GM23338 (cell line): ENCODE measurements at regions not wholly inside any gene's neighbourhood (a gene's known extent, or its start where the extent isn't known, plus 50 kb on each side); places are given as distances from the start of the nearest gene placed in this dataset.

Experiments used
- ATAC-seq: fragments of 200-7000 bp; cut with Tn5 transposase; 3 replicates; pipeline ENCODE4 v1.9.1; 2020
- DNase-seq: peaks from one replicate; pipeline ENCODE4 v3.0.0-alpha.2; 2015; ENCODE audit warnings: low spot score
- H2AFZ ChIP-seq: fragments of 200-600 bp; sonication (generic); 2 replicates; pipeline ENCODE4 v1.8.0; 2016; ENCODE audit warnings: antibody characterized with exemption, mild to moderate bottlenecking, moderate library complexity
- H3F3A ChIP-seq: fragments of 200-600 bp; sonication (generic); replicated peaks from 2 replicates; pipeline ENCODE4 v1.8.0; 2017; ENCODE audit warnings: antibody characterized with exemption, mixed run types, low read depth
- H3K27ac ChIP-seq: fragments of 200-600 bp; sonication (generic); 2 replicates; pipeline ENCODE4 v1.6.1; 2016; ENCODE audit warnings: low read depth
- H3K27me3 ChIP-seq: fragments of 200-600 bp; sonication (generic); 2 replicates; pipeline ENCODE4 v1.8.0; 2016; ENCODE audit warnings: mild to moderate bottlenecking, mixed run types, moderate library complexity; ENCODE audit not compliant: insufficient read depth
- H3K36me3 ChIP-seq: fragments of 200-600 bp; sonication (generic); 2 replicates; pipeline ENCODE4 v1.8.0; 2016; ENCODE audit warnings: mild to moderate bottlenecking; ENCODE audit not compliant: insufficient read depth
- H3K4me1 ChIP-seq: fragments of 200-600 bp; sonication (generic); 2 replicates; pipeline ENCODE4 v1.8.0; 2016; ENCODE audit warnings: mild to moderate bottlenecking, moderate library complexity; ENCODE audit not compliant: insufficient read depth
- H3K4me2 ChIP-seq: fragments of 200-600 bp; sonication (generic); 2 replicates; pipeline ENCODE4 v1.7.1; 2017; ENCODE audit warnings: mixed run types
- H3K4me3 ChIP-seq: fragments of 200-600 bp; sonication (generic); 2 replicates; pipeline ENCODE4 v1.6.1; 2016; ENCODE audit warnings: mixed run types
- H3K79me2 ChIP-seq: fragments of 200-600 bp; sonication (generic); replicated peaks from 2 replicates; pipeline ENCODE4 v1.8.0; 2017; ENCODE audit warnings: mild to moderate bottlenecking; ENCODE audit not compliant: insufficient read depth
- H3K9me2 ChIP-seq: fragments of 200-600 bp; sonication (generic); 2 replicates; pipeline ENCODE4 v1.8.0; 2017; ENCODE audit not compliant: insufficient read depth
- H4K20me1 ChIP-seq: fragments of 200-600 bp; sonication (generic); replicated peaks from 2 replicates; pipeline ENCODE4 v1.8.0; 2017; ENCODE audit warnings: mild to moderate bottlenecking; ENCODE audit not compliant: insufficient read depth
- H3K27ac Mint-ChIP-seq: 2 replicates; pipeline ENCODE4 v1.8.0; 2020; ENCODE audit warnings: inconsistent platforms, mild to moderate bottlenecking, moderate library complexity, mixed read lengths
- H3K27me3 Mint-ChIP-seq: 3 replicates; pipeline ENCODE4 v1.8.0; 2022; ENCODE audit warnings: low read depth, mild to moderate bottlenecking, moderate library complexity, mixed read lengths, inconsistent platforms; ENCODE audit not compliant: insufficient read depth, poor library complexity
- H3K36me3 Mint-ChIP-seq: 3 replicates; pipeline ENCODE4 v1.8.0; 2021; ENCODE audit warnings: low read depth, mild to moderate bottlenecking, inconsistent platforms, moderate library complexity, mixed read lengths
- H3K4me1 Mint-ChIP-seq: 3 replicates; pipeline ENCODE4 v1.8.0; 2020; ENCODE audit warnings: mild to moderate bottlenecking, inconsistent platforms, mixed read lengths
- H3K4me3 Mint-ChIP-seq: 3 replicates; pipeline ENCODE4 v1.8.0; 2021; ENCODE audit warnings: moderate library complexity, mild to moderate bottlenecking, inconsistent platforms, mixed read lengths
- H3K9me3 Mint-ChIP-seq: 3 replicates; pipeline ENCODE4 v1.8.0; 2020; ENCODE audit warnings: moderate library complexity, mild to moderate bottlenecking, inconsistent platforms, mixed read lengths
- CTCF ChIP-seq, 2 experiments: fragments of 200-600 bp in 1 of 2; sonication (generic) in 1 of 2; conservative IDR thresholded peaks; 2 replicates each; pipeline versions ENCODE4 v1.5.1 to v1.6.1; 2016 to 2017; ENCODE audit warnings: antibody characterized with exemption in 2 of 2, low read depth in 2 of 2, mild to moderate bottlenecking in 2 of 2, moderate library complexity in 1 of 2
- EZH2phosphoT487 ChIP-seq: fragments of 200-600 bp; sonication (generic); IDR thresholded peaks from one replicate; pipeline ENCODE4 v1.8.1; 2018; ENCODE audit warnings: antibody characterized with exemption; ENCODE audit not compliant: unreplicated experiment
- JUNB ChIP-seq: IDR thresholded peaks from one replicate; pipeline ENCODE4 v1.6.1; 2016; ENCODE audit warnings: antibody characterized with exemption; ENCODE audit not compliant: unreplicated experiment
- REST ChIP-seq: IDR thresholded peaks from one replicate; pipeline ENCODE4 v1.6.1; 2018; ENCODE audit warnings: antibody characterized with exemption; ENCODE audit not compliant: unreplicated experiment
- ZNF114 ChIP-seq: fragments of 250-450 bp; sonication (Bioruptor Pico); IDR thresholded peaks from 2 replicates; pipeline ENCODE4 v1.5.0; 2020; ENCODE audit warnings: mild to moderate bottlenecking, moderate library complexity
- ZNF331 ChIP-seq: fragments of 250-450 bp; sonication (Bioruptor Pico); IDR thresholded peaks from 2 replicates; pipeline ENCODE4 v1.5.0; 2020; ENCODE audit warnings: low read depth, mild to moderate bottlenecking, moderate library complexity
- TF ChIP-seq, protein P1 (sequence below): fragments of 250-450 bp; sonication (Bioruptor Pico); IDR thresholded peaks from 2 replicates; pipeline ENCODE4 v1.5.0; 2020; ENCODE audit warnings: mild to moderate bottlenecking, moderate library complexity

DNA sequence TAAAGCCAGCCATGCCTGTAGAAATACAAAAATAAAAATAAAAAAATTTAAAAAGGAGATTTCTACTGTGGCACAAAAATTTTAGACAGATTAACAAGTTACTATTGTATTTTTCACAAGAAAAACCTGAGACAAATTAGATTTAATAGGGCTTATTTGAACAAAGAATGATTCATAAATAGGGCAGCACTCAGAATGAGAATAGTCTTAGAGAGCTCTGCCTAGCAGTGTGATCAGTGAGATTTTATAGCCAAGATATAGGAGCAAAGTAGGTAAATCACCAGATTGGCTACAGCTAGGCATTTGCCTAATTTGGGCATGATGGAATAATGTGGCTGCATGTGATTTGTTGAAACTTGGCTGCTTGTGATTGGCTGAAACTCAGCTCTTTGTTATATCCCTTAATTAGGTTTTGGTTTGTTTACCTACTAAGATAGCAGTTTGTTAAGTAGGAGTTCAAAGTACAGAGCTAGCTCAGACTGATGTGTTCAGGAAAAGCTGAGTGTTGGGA, 279.7 kb upstream of the TMTC1 start:
- no peak overlapping the region for H3K4me2 ChIP-seq
- no peak overlapping the region for H3K4me3 ChIP-seq
- TF ChIP-seq ZNF331 (CRISPR knock-in tag) = no peak
- no peak for TF ChIP-seq JUNB
- TF ChIP-seq, protein P1, sequence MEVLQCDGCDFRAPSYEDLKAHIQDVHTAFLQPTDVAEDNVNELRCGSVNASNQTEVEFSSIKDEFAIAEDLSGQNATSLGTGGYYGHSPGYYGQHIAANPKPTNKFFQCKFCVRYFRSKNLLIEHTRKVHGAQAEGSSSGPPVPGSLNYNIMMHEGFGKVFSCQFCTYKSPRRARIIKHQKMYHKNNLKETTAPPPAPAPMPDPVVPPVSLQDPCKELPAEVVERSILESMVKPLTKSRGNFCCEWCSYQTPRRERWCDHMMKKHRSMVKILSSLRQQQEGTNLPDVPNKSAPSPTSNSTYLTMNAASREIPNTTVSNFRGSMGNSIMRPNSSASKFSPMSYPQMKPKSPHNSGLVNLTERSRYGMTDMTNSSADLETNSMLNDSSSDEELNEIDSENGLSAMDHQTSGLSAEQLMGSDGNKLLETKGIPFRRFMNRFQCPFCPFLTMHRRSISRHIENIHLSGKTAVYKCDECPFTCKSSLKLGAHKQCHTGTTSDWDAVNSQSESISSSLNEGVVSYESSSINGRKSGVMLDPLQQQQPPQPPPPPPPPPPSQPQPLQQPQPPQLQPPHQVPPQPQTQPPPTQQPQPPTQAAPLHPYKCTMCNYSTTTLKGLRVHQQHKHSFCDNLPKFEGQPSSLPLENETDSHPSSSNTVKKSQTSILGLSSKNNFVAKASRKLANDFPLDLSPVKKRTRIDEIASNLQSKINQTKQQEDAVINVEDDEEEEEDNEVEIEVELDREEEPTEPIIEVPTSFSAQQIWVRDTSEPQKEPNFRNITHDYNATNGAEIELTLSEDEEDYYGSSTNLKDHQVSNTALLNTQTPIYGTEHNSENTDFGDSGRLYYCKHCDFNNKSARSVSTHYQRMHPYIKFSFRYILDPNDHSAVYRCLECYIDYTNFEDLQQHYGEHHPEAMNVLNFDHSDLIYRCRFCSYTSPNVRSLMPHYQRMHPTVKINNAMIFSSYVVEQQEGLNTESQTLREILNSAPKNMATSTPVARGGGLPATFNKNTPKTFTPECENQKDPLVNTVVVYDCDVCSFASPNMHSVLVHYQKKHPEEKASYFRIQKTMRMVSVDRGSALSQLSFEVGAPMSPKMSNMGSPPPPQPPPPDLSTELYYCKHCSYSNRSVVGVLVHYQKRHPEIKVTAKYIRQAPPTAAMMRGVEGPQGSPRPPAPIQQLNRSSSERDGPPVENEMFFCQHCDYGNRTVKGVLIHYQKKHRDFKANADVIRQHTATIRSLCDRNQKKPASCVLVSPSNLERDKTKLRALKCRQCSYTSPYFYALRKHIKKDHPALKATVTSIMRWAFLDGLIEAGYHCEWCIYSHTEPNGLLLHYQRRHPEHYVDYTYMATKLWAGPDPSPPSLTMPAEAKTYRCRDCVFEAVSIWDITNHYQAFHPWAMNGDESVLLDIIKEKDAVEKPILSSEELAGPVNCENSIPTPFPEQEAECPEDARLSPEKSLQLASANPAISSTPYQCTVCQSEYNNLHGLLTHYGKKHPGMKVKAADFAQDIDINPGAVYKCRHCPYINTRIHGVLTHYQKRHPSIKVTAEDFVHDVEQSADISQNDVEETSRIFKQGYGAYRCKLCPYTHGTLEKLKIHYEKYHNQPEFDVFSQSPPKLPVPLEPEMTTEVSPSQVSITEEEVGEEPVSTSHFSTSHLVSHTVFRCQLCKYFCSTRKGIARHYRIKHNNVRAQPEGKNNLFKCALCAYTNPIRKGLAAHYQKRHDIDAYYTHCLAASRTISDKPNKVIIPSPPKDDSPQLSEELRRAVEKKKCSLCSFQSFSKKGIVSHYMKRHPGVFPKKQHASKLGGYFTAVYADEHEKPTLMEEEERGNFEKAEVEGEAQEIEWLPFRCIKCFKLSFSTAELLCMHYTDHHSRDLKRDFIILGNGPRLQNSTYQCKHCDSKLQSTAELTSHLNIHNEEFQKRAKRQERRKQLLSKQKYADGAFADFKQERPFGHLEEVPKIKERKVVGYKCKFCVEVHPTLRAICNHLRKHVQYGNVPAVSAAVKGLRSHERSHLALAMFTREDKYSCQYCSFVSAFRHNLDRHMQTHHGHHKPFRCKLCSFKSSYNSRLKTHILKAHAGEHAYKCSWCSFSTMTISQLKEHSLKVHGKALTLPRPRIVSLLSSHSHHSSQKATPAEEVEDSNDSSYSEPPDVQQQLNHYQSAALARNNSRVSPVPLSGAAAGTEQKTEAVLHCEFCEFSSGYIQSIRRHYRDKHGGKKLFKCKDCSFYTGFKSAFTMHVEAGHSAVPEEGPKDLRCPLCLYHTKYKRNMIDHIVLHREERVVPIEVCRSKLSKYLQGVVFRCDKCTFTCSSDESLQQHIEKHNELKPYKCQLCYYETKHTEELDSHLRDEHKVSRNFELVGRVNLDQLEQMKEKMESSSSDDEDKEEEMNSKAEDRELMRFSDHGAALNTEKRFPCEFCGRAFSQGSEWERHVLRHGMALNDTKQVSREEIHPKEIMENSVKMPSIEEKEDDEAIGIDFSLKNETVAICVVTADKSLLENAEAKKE (CRISPR knock-in tag) = no peak
- no peak for TF ChIP-seq CTCF (conservative IDR thresholded peaks at IDR 0.05; ENCODE audit: low read depth in 2 of 2)
- TF ChIP-seq REST = no peak
- no peak for TF ChIP-seq EZH2phosphoT487
- TF ChIP-seq ZNF114 (CRISPR knock-in tag) = no peak
- no peak for DNase-seq
- Mint-ChIP-seq H3K4me3 (no peak overlapping the region), H3K27ac (no peak overlapping the region), H3K36me3 (peaks cover 8% of the 10 kb centered on the region), H3K27me3 (no peaks in the 10 kb centered on the region), H3K4me1 (peaks cover 6% of the 10 kb centered on the region), H3K9me3 (peaks cover 7% of the 10 kb centered on the region)
- no peaks in the 10 kb centered on the region for H3K27me3 ChIP-seq
- no peak overlapping the region for H3K27ac ChIP-seq
- H3F3A ChIP-seq = no peaks in the 10 kb centered on the region
- no peak overlapping the region for H2AFZ ChIP-seq
- peaks cover 6% of the 10 kb centered on the region; the same call in 1 of the 2 replicates for H3K4me1 ChIP-seq
- no peaks in the 10 kb centered on the region for H4K20me1 ChIP-seq
- H3K9me2 ChIP-seq = no peaks in the 10 kb centered on the region; the same call in 1 of the 2 replicates
- no peaks in the 10 kb centered on the region for H3K36me3 ChIP-seq
- no peak for ATAC-seq
- H3K79me2 ChIP-seq = no peaks in the 10 kb centered on the region
